ENCODE measurements at regions not wholly inside any gene's neighbourhood (a gene's known extent, or its start where the extent isn't known, plus 50 kb on each side); places are given as distances from the start of the nearest gene placed in this dataset.

DNA sequence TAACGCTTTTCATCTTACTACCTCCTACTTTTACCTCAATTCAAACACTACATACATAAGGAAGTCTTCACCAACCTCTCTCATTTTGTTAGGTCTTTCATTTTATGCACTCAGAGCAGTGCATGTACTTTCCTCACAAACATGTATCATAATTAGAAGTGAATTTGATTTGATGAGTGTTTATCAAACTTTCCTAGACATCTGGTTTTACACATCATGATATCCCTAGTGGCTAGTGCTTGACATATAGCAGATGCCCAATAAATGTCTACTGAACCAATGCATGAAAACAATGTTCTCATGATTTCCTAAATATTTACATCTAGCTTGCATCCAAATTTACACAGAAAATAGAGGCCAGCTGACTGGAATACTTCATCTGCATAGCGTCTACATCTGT is 323.4 kb upstream of the KIF2B start:
- Histone ChIP-seq H4K20me1 (ENCODE audit: control insufficient read depth, extremely low read depth, insufficient read depth, low read length) (no peaks in the 10 kb centered on the region), H3K36me3 (ENCODE audit: control insufficient read depth, insufficient read depth, low read length) (no peaks in the 10 kb centered on the region), H3K27me3 (ENCODE audit: control insufficient read depth, insufficient read depth, low read length) (no peaks in the 10 kb centered on the region), H3K79me2 (ENCODE audit: control insufficient read depth, insufficient read depth, low read length) (no peaks in the 10 kb centered on the region), H3K9ac (ENCODE audit: insufficient read depth, low read length) (no peak overlapping the region), H3K4me1 (ENCODE audit: control insufficient read depth, extremely low read depth, insufficient read depth, low read length) (no peaks in the 10 kb centered on the region), H3K4me3 (replicated peaks in 1 of 4; ENCODE audit: control extremely low read depth in 1 of 4, insufficient read depth in 1 of 4, low read depth in 3 of 4, low read length in 4 of 4) (no peak overlapping the region), H2AFZ (ENCODE audit: low read length) (no peak overlapping the region), H3K9me3 (ENCODE audit: control insufficient read depth, insufficient read depth, low read depth, low read length) (no peaks in the 10 kb centered on the region), H3K4me2 (ENCODE audit: extremely low read depth, insufficient read depth, low read length) (no peak overlapping the region), H3K27ac (ENCODE audit: insufficient read depth, low read length) (no peak overlapping the region)
- TF ChIP-seq, protein P1, sequence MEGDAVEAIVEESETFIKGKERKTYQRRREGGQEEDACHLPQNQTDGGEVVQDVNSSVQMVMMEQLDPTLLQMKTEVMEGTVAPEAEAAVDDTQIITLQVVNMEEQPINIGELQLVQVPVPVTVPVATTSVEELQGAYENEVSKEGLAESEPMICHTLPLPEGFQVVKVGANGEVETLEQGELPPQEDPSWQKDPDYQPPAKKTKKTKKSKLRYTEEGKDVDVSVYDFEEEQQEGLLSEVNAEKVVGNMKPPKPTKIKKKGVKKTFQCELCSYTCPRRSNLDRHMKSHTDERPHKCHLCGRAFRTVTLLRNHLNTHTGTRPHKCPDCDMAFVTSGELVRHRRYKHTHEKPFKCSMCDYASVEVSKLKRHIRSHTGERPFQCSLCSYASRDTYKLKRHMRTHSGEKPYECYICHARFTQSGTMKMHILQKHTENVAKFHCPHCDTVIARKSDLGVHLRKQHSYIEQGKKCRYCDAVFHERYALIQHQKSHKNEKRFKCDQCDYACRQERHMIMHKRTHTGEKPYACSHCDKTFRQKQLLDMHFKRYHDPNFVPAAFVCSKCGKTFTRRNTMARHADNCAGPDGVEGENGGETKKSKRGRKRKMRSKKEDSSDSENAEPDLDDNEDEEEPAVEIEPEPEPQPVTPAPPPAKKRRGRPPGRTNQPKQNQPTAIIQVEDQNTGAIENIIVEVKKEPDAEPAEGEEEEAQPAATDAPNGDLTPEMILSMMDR (conservative IDR thresholded peaks at IDR 0.05 in 1 of 2, IDR thresholded peaks at IDR 0.05 in 1 of 2; ENCODE audit: low read depth in 1 of 2, low read length in 2 of 2), result no peak
- TF ChIP-seq EZH2 (IDR thresholded peaks at IDR 0.05; ENCODE audit: low read length, missing control alignments), result no peak
- no peak for DNase-seq (ENCODE audit: low read depth in 2 of 2)

DNA sequence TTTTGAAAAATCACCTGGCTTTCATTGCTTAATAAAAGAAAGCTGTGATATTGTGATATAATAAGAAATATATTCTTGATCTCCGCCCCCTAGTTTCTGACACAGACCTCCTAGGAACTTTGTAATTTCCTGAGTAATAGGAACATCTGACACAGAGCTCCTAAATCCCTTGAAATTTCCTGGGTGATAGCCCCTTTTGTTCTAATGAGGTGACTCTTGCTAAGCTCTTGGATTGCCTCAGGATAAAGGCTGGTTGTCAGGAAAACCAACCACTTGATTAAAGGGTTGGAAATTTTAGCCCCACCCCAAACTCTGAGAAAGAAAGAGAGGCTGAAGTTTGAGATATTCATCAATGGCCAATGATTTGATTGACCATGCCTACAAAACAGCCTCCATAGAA is 326.4 kb upstream of the KIF2B start:
- Histone ChIP-seq H3K4me1 (ENCODE audit: control insufficient read depth, extremely low read depth, insufficient read depth, low read length) (no peaks in the 10 kb centered on the region), H3K27ac (ENCODE audit: insufficient read depth, low read length) (no peak overlapping the region), H3K36me3 (ENCODE audit: control insufficient read depth, insufficient read depth, low read length) (no peaks in the 10 kb centered on the region), H3K27me3 (ENCODE audit: control insufficient read depth, insufficient read depth, low read length) (no peaks in the 10 kb centered on the region), H2AFZ (ENCODE audit: low read length) (no peak overlapping the region), H3K9me3 (ENCODE audit: control insufficient read depth, insufficient read depth, low read depth, low read length) (no peaks in the 10 kb centered on the region), H3K79me2 (ENCODE audit: control insufficient read depth, insufficient read depth, low read length) (no peaks in the 10 kb centered on the region), H4K20me1 (ENCODE audit: control insufficient read depth, extremely low read depth, insufficient read depth, low read length) (no peaks in the 10 kb centered on the region), H3K4me3 (replicated peaks in 1 of 4; ENCODE audit: control extremely low read depth in 1 of 4, insufficient read depth in 1 of 4, low read depth in 3 of 4, low read length in 4 of 4) (no peak overlapping the region), H3K9ac (ENCODE audit: insufficient read depth, low read length) (no peak overlapping the region), H3K4me2 (ENCODE audit: extremely low read depth, insufficient read depth, low read length) (no peak overlapping the region)
- no peak for DNase-seq (ENCODE audit: low read depth in 2 of 2)
- TF ChIP-seq, protein P1 (conservative IDR thresholded peaks at IDR 0.05 in 1 of 2, IDR thresholded peaks at IDR 0.05 in 1 of 2; ENCODE audit: low read depth in 1 of 2, low read length in 2 of 2), result no peak
- no peak for TF ChIP-seq EZH2 (IDR thresholded peaks at IDR 0.05; ENCODE audit: low read length, missing control alignments)

GRCh38 chr17:53492532-53492931 is 330.2 kb upstream of the KIF2B start:
- no peaks in the 10 kb centered on the region for H3K9me3 ChIP-seq (ENCODE audit: control insufficient read depth, insufficient read depth, low read depth, low read length)
- H3K36me3 ChIP-seq (ENCODE audit: control insufficient read depth, insufficient read depth, low read length), result no peaks in the 10 kb centered on the region
- TF ChIP-seq, protein P1 (conservative IDR thresholded peaks at IDR 0.05 in 1 of 2, IDR thresholded peaks at IDR 0.05 in 1 of 2; ENCODE audit: low read depth in 1 of 2, low read length in 2 of 2), result no peak
- no peak for TF ChIP-seq EZH2 (IDR thresholded peaks at IDR 0.05; ENCODE audit: low read length, missing control alignments)
- no peak overlapping the region for H3K9ac ChIP-seq (ENCODE audit: insufficient read depth, low read length)
- DNase-seq (ENCODE audit: low read depth in 2 of 2), result no peak
- no peak overlapping the region for H2AFZ ChIP-seq (ENCODE audit: low read length)
- no peaks in the 10 kb centered on the region for H3K4me1 ChIP-seq (ENCODE audit: control insufficient read depth, extremely low read depth, insufficient read depth, low read length)
- H3K4me2 ChIP-seq (ENCODE audit: extremely low read depth, insufficient read depth, low read length), result no peak overlapping the region
- no peaks in the 10 kb centered on the region for H4K20me1 ChIP-seq (ENCODE audit: control insufficient read depth, extremely low read depth, insufficient read depth, low read length)
- no peaks in the 10 kb centered on the region for H3K27me3 ChIP-seq (ENCODE audit: control insufficient read depth, insufficient read depth, low read length)
- H3K27ac ChIP-seq (ENCODE audit: insufficient read depth, low read length), result no peak overlapping the region
- H3K79me2 ChIP-seq (ENCODE audit: control insufficient read depth, insufficient read depth, low read length), result no peaks in the 10 kb centered on the region
- H3K4me3 ChIP-seq (replicated peaks in 1 of 4; ENCODE audit: control extremely low read depth in 1 of 4, insufficient read depth in 1 of 4, low read depth in 3 of 4, low read length in 4 of 4), result no peak overlapping the region
